HG02642 (cell line): ENCODE measurements at regions not wholly inside any gene's neighbourhood (a gene's known extent, or its start where the extent isn't known, plus 50 kb on each side); places are given as distances from the start of the nearest gene placed in this dataset.

ENCODE experiments used
- ATAC-seq: cut with Tn5 transposase; IDR thresholded peaks from one replicate; pipeline ENCODE4 v1.9.1; 2021; ENCODE audit warnings: mild to moderate bottlenecking; ENCODE audit not compliant: unreplicated experiment, poor library complexity

DNA sequence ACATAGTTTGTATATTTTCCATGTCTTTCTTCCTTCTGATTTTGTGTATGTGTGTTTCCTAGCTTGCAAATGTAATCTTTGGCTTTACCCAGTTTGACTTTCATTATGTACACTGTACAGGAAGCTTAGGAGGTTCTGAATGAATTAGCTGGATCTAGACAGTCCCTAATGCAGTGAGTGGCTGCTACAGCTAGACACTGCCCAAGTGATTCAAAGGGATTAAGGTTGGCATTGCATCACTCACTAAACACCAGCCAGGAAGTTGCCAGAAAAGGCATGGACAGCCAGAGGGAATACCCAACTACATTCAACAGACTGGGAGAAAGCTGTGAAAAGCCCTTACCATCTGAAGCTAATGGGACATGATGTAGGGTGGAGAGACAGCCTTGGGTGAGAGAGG, 316.0 kb upstream of the MEX3C start:
- ATAC-seq, result no peak

DNA sequence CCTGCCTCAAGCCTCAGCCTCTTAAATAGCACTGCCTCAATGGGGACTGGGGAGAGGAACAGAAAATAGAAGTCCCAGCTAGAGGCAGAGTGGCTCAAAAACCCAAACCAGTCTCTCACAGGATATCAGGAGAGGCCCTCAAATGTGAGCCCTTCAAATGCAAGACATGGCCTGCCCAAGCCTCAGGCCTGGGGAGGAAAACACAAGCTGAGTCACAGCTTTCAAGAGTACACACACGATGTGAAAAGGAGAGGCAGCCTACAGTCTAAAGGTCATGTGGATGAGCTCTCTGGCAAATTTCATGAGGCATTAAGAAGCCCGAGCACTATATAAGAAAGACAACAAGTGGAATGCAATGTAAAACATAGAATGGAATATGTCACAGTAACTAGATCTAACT, 316.6 kb upstream of the MEX3C start:
- no peak for ATAC-seq

DNA sequence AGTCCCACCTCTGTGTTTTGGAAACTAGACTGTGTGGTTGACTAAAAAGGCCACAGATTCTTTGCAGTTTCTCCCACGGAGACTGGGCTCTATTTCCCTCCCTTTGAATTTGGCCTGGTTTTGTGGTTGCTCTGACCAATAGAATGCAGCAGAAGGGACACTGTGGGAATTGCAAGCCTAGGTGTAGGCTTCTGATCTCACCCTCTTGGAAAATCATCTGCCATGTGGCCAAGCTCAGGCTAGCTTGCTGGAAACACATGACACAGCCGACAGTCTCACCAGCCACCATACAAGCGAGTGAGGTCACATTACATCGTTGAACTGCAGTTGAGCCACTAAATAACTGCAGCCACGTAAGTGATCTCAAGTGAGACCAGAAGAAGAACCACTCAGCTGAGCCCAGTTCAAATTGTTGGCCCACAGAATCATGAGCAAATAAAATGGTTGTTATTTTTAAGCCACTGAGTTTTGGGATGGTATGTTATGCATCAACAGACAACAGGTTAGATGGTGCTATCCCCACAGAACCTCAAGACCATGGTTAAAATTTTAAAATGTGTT, 319.1 kb upstream of the MEX3C start:
- ATAC-seq, result no peak

DNA sequence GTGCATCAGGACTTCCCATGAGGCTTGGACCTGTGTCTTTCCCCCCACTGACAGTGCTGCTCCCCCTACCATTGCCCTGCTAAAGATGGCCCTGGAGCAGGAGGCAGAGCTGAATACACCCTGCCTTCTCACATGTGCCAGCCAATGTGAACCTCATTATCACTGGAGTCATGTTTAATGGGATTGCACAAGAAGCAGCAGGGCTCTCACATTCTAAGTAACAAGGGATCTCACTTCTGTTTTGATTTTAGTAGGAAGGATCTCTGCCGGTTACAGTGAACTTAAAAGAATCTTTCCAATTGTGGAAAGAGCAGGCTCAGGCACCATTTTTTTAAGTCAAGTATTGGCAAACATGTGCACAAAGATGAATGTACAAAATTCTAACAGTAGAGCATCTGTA, 322.1 kb upstream of the MEX3C start:
- ATAC-seq, result no peak

DNA sequence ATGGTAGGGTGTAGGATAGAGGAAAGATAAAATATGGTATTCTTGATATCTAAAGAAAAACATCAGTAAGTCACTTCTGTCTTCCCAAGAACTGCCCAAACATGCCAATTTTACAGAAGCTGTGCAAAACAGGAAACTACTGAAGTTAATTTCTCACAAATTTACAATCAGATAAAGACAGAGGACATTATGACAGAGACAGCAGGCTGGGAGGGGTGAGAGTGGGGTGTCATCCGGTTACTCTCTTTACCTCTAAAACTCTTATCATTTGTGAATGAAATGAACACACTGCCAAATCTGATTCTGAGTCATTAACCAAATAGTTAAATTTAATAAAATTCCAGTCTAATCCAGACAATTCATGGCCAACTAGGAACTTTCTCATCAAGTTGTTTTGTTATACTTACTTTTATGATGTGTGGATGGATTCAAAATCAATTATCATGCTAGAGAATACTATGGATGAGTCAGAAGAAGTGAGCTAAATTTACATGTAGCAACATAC, 323.2 kb upstream of the MEX3C start:
- ATAC-seq, result no peak

DNA sequence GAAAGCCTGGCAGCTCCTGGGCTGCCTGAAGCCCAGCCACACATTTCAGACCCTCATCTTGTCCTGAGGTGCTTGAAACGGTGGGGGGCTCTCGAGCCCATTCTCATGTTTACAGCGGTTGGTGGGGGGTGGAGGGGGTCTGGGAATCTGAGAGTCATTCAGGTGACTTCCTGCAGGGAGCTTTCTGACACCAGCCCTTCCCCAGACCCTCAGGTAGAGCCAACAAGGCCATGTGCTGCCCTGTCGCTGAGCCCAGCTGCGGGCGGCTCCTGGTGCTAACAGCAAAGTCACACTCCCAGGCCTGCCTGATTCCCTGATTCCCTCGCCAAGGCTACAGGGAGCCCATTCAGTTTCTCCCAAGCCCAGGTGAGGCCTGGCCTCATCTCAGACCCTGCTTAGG, 324.9 kb upstream of the MEX3C start:
- no peak for ATAC-seq

DNA sequence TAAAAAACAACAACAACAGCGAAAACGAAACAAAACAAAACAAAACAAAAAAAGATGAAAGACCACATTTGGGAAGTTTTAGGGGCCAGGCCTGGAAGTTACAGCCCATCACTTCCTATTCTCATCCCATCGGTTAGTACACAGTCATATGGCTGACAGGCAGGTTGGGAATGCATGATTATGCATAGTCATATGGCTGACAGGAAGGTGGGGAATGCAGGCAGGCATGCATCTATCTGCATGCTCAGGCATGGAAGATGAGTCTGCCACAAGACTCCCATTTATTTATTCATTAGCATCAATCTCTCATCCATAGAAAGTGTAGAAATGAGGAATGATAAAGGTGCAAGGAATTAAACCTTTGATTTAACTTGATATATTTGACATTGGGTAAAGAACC, 325.3 kb upstream of the MEX3C start:
- ATAC-seq, result no peak

DNA sequence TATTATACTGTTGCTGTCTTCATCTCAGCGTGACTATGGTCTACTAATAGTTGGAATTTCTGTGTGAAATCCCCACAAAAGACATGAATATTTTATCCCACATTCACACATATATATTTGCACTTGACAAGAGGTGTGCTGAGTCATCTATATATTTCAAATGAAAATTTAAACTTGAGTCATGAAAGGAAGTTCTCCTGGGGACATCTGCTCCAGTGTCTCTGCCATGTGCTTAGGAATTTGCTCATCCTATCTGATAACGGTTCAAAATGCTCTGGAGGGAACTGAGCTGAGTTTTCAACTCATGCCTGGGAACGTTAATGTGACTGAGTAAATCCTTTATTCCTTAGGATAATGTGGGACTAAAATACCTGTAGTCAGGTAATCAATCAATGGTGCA, 326.2 kb upstream of the MEX3C start:
- ATAC-seq, result no peak

DNA sequence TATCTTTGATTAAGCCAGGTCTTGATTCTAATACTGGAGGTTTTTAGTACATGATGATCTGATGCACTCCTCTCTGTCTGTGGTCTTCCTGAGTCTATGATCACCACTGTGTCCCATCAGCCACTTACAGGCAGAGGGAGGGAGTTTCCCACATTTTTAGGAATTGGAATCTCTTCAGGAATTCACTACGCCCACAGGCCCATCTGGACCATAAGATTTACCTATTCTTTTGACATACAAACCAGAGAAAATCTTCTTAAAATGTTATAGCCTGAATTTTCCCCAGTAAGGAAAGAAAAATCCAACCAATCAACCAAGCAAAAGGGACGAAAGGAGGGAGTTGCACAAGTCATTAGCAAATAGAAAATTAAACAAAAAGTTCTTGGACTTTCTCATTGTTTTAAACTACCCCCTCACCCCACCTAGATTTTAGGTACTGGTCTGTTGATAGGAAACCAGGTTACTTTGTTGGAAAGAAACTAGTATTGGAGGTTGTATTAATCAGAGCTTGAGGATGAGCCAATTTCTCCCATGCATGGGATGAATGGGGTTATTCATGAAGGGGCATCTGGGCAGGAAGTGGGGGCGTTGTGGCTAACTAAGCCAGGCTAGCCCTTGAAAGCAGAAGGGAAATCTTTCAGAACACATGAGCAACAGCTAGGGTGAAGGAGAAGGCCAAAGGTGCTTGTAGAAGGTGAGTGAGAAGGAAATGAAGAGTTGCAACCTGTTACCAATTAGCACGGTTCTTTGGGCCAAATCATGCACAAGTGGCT, 328.2 kb upstream of the MEX3C start:
- ATAC-seq, result no peak

DNA sequence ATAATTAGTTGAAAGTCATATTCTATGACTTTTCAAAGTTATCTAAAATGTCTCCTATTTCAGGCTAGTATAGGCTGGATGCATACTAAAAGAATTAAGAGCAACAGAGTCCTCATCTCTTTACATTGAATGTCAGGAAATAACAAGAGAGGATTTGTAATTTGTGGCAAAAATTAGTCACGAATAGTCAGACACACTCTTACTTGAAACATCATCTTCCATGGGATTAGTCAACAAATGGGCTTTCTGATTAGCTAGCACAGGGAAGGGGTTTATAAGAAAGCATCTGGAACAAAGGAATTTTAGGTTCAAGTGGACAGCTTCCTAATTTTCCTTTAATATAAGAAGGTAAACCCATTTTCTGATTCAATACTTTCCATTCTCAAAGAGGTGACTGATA, 330.3 kb upstream of the MEX3C start:
- ATAC-seq, result no peak

DNA sequence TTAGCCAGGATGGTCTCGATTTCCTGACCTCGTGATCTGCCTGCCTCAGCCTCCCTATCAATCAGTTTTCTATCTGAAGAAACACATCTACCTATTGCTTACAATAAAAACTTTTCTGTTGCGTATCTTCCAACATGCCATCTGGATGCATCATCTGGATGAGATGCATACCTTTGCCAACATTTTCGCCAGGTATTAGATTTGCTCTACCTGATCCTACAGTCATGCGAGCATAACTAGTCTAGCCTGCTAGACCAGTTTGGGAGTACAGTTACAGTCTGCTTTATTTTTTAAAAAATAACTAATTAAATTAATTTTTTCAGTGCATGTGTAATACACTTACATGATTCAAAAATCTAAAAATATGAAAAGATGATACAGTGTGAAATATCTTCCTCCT, 334.0 kb upstream of the MEX3C start:
- no peak for ATAC-seq

DNA sequence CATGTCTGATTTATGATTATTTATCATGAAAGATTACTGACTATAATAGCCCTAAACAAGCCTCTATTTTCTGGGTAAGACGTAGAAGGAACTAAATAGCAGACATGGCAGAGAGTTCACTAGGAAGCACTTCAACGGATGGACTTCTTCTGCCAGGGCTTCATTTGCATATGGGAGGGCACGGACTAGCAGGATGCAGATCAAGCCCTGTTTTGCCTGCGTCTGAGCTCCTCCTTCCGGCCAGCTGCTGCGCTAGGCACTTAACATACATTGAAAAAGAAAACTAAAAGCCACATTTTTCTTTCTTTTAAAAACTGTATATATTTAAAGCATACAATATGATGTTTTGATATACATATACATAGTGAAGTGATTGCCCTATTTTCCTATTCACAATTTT, 340.0 kb upstream of the MEX3C start:
- peak; percentile 83 for ATAC-seq

DNA sequence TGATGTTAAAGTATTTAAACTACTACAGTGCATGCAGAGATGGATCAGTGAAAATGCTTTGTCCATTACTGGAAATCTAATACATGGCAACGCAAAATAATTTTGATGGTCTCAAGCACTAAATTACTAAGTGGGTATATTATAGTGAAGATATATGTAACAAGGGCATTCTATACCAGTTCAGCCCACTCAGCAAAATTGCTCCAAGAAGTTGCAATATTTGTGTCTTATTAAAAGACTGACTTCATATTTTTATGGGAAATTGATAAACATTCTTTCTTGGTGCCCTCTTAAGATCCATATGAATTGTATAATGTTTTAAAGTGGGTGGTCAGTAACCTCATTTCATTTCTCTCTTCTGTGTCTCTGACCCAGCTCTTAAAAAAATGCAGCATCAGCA, 343.1 kb upstream of the MEX3C start:
- no peak for ATAC-seq

DNA sequence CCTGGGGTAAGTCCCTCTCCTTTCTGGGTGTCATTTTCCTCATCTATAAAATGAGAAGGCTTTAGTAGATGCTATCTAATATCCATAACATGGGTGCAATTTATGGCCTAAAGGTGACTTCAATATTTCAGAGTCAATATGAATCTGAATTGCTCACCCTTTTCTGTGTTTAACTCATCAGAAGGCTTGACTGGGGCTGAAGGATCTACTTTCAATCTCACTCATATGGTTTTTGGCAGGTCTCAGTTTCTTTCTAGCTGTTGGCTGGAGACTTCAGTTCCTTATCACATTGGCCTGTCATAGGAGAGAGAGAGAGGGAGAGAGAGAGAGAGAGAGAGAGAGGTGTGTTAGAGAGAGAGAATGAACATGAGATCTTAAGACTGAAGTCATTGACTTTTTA, 343.7 kb upstream of the MEX3C start:
- ATAC-seq, result no peak

DNA sequence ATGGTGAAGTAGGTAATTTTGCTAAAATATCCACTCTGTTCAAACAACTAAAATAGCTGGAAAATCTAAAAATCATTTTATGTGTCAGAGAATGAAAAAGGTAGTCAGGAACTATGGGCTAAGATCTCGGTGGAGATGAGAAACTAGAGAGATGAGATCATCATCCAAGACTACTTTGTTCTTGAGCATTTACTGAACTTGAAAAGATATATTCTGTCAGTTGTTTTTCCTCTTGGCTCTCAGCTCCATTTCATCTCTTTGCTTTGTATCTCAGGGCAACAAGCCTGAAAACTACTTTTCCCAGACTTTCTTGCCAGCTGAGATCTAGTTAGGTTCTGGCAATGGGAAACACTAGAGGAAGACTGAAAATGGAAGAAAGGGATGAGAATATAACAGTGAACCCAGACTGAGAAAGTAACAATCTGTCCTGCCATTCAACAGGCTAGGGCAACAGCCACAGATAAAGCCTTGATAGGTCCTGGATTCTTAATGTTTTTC, 346.2 kb upstream of the MEX3C start:
- no peak for ATAC-seq

DNA sequence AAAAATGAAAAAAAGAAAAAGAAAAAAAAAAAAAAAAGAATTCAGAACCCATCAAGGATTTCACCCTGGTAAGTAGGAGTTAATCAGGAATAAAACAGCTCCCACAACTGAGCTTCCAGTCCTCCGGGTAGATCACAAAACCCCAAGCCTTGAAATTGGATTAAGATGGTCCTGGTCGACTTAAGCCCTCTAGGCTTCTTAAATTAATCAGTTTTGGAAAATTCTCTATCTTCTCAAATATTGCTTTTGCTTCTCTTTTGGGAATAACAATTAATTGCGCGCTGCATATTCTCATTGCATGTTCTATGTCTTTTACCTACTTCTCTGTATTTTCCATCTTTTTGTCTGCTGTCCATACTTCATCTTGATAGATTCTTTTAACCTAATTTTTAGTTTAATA, 348.0 kb upstream of the MEX3C start:
- no peak for ATAC-seq

DNA sequence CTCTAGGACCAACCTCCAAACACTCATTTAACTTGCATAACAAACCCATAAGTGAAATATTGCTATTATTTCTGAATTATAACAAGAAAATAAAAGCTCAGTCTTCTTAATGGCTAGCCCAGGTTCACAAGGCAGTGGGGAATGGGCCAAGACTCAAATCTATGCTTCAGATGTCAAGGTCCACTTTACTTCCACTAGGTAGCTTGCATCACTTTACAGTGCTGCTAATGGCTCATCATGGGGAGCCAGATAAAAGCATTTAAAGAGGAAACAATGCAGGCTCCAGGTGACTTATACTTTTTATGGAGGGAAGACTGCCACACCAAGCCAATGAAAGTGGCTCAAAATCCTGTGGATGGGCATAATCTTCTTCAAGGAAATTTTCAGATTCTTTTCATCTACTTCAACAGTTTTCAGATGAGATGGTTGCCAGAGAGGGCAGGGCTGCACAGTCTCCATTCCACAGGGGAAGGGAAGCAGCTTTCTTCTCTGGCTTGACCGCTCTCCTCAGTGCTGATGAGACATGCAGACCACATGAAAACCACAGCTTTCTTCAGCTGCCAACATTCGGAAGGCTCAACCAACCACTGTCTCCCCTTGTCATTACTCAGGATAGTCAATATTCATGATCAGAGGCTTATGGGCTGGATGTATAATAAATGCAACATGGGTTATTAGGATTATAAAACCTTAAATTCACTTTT, 361.9 kb upstream of the MEX3C start:
- no peak for ATAC-seq

DNA sequence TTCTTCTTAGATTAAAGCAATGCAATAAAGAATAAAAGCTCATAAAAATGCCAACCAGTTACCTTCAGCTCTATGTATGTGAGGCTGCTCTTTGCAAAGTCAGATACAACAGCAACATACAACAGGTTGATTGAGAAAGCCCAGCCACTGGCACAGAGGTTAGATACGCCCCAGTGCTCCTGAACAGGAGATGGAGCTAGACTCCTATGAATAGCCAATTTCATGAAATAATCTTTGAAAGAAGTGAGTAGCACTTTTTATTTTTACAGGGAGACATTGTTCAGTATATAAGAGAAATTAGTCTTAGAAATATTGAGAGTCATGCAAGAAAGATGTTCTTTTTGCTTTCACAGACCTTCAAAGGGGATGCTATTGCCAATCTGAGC, 362.4 kb upstream of the MEX3C start:
- no peak for ATAC-seq

DNA sequence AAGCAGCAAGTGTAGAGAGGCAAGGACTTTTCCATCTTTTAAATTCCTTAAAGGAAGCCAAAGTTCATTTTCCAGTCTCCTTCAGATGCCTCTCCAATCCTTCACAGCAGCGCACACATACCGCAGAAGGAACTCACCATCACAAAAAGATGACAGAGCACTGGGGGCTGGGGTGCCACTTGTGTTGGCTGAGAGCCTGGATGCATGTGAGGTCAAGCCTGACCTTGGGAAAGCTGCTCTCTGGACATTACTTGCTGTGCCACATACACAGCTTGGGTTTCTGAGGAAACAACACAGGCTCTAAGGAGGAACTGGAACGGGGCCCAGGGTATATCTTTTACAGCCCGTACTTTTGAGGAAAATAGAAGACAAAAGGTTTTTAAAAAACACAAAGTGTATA, 364.3 kb upstream of the MEX3C start:
- ATAC-seq, result no peak

DNA sequence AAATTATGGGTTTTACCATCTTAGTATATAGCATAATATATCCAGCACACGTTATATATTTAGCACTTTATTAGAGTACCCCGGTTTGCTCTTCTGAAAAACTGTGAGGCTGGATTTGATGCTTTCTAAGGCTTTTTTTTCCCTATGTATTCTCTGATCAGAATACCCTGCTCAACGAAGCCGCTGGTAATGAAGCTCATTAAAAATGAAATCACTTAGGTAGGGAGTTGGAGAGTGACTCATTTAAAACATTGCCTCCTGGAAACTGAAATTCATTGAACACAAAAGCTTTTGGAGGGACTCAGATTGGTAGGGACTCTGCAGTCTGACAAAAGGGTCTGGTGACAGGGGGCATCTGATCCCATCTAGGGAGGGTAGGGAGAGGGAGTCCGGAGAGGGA, 365.4 kb upstream of the MEX3C start:
- no peak for ATAC-seq

DNA sequence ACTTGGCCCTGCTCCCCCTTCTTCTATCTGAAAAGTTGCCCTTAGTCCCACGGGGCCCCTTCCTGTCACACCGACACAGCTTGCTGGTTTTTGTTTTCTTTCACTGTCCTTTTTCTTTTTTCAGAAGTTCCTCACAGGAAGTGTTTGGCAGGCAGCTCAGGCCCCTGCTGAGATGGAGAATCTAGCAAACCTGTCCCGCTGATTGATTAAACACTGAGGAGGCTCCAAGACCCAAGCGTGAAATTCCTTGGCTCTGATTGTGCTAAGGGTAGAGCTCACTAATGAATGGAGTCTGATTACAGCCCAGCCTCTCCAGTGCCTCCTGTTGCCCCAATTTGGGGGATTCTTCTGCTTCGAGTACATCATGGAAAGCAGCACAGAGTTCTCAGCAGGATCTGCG, 365.9 kb upstream of the MEX3C start:
- no peak for ATAC-seq

DNA sequence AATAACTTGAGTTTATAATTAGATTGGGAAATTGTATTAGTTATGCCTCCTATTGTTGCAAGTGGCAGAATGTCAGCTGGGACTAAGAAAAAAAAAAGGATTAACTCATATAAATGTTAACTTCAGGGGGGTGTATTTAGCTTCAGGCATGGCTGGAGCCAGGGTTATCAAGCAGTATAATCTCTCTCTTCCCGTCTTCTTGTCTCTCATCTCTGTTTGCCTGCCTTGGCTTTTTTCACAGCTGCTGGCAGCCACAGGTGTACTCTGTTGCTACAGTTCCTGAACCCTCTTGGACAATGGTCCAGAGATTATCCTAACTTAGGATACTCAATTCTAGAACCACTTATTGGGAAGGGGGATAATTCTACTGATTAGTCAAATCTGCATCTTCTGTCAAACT, 370.7 kb upstream of the MEX3C start:
- ATAC-seq, result no peak
